HG03139 (cell line): ENCODE measurements at regions not wholly inside any gene's neighbourhood (a gene's known extent, or its start where the extent isn't known, plus 50 kb on each side); places are given as distances from the start of the nearest gene placed in this dataset.

Source experiments
- ATAC-seq: cut with Tn5 transposase; IDR thresholded peaks from one replicate; pipeline ENCODE4 v1.9.1; 2021; ENCODE audit not compliant: unreplicated experiment

GRCh38 chr3:117958027-117958426 is 1076.6 kb downstream of the IGSF11 start:
- ATAC-seq, result no peak

- ATAC-seq, result no peak
Observed at GRCh38 chr3:117962750-117963149, 1071.9 kb downstream of the IGSF11 start.

- ATAC-seq, result no peak
Observed at GRCh38 chr3:117963858-117964257, 1070.8 kb downstream of the IGSF11 start.

GRCh38 chr3:117964814-117965213 is 1069.8 kb downstream of the IGSF11 start:
- ATAC-seq, result no peak

- no peak for ATAC-seq
Observed at GRCh38 chr3:117977504-117978228, 1057.0 kb downstream of the IGSF11 start.

DNA sequence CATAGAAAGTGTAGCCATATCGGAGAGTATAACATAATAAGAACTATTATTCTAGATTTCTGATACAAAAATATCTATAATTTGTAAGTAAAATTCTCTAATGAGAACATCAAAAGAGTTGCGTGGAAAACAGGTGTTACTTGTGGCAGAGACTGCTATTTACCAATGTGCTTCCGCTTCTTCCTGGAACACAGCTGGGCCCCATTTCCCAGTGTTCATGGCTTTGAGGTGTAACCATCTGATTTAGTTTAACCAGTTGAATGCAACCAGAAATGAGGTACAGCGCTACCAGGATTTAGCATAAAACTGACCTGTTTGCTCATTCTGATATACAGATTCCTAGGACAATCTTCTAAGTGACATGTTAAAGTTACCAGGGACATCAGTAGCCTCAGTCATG is 1055.2 kb downstream of the IGSF11 start:
- ATAC-seq, result no peak

- ATAC-seq, result no peak
Observed at GRCh38 chr3:117987256-117987655, 1047.4 kb downstream of the IGSF11 start.

- ATAC-seq, result no peak
Observed at GRCh38 chr3:117989982-117990381, 1044.7 kb downstream of the IGSF11 start.

DNA sequence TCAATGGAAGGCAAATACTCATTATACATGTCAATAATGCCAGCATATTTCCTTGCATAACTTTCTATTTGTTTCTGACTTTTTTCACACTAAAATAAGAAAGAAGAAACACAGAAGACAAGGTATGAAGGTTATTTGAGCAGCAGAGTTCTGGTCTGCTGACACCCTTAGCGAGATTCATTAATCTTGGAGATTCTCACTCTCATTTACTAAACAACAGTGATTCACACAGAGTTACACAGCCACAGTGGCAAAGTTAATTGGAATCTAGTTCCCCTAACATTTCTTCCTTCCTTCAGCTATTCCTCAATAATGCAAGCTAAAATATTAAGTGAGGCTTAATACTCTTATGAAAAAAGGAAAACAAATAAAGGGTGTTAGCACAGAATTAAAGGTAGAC is 1044.0 kb downstream of the IGSF11 start:
- no peak for ATAC-seq

GRCh38 chr3:117995842-117996437 is 1038.7 kb downstream of the IGSF11 start:
- no peak for ATAC-seq

DNA sequence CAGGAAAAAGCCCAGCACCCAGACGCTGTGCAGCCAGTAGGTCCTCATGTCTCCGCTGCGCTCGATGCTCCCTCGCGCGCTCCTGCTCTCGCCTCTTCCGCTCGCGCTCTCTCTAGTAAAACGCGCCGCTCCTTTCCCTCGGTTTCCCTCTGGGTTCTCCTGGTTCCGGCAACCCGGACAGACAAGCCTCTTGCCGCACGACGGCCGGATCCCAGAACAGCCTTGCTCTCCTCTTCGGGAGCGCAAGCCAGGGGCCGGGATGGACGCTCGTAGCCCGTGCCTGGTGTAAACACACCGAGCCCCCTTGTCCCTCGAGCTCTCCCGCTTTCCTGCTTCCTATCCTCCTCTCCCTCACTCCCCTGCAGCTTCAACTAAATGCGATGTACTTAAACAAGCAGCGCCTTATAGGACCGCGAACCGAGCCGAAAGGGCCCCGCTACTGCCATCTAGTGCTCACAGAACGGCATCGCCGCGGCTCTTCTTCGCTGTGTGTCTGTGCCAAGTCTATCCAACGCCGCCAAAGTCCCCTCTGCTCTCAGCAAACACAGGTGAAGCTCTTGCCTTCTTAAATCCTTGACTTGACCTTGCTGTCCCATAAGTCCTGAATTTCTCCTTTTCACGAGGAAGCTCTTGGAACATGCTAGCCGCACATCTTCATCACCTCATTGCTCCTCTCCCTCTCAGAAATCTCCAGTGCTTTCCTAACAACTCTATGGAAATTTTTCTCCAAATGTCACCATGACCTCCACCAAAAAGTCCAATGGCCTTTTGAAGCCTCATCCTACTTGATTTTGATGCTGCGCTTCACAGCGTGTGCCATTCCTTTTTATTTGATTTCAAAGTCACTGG is 1037.2 kb downstream of the IGSF11 start:
- peak; percentile 95 for ATAC-seq

DNA sequence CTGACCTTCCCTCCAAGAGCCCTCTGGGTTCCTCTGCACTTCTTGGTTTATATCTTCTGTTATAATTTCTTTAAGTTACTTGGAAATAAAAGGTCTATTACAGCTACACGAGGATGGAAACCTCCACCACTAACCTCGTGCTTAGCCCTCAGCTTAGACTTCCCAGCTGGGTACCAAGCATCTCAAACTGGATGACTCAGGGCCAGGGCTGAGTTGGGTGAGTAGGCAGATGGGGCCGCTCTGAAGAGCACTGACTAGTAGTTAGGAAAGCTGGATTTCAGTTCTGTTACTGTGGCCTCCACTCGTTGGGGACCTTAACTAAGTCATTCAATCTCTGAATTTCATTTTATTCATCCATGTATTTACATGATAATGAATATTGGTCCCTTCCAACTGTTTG is 1036.6 kb downstream of the IGSF11 start:
- ATAC-seq, result no peak

GRCh38 chr3:118000219-118000618 is 1034.4 kb downstream of the IGSF11 start:
- no peak for ATAC-seq

GRCh38 chr3:118001380-118001779 is 1033.3 kb downstream of the IGSF11 start:
- no peak for ATAC-seq

DNA sequence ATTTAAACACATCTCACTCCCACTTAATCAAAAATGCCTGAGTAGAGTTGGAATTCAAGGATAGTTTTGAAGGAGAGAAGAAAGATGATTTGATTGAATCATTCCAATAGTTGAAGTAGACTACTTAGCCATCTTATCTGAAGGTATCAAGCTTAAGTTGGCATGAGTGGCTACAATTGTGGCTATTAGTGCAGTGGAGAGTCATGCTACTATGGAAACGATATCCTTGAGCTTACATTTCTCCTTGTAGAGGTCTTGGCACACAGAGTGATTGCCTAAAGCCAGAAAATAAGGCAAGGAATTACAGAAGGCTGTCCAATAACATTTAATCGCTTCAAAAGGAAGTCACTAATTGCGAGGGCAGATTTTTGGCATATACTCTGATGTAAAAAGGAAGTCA is 1022.7 kb downstream of the IGSF11 start:
- no peak for ATAC-seq

DNA sequence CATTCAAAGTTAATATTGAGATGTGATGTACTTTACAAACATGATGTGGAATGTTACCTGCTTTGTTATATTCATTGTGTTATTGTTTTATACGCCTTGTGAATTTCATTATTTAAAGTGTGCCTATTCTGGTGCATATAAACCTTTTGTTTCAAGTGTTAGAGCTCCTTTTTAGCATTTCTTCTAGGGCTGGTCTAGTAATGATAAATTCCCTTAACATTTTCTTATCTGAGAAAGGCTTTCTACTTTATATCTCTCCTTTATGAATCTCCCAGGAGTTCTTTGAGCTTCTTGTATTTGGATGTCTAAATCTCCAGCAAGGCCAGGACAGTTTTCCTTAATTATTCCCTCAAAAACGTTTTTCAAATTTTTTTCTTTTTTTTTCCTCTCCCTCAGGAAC is 1005.6 kb downstream of the IGSF11 start:
- ATAC-seq, result no peak

DNA sequence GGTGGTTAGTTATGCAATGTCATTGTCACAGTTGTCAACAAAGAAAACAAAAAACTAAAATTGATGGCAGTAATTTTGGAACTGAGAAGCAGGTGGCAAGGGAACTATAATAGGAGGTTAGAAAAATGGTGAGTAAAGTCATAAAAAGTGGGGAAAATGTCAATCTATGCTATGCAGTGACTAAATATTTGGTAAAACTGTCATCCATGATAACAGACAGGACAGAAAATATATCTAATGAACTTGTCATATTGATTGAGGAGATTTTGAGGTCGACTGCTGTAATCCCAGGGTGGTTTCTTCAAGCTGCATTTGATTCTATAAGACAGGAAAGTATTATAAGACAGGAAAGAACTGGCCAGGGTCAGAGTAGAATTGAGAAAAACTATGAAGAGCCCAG is 998.4 kb downstream of the IGSF11 start:
- no peak for ATAC-seq

DNA sequence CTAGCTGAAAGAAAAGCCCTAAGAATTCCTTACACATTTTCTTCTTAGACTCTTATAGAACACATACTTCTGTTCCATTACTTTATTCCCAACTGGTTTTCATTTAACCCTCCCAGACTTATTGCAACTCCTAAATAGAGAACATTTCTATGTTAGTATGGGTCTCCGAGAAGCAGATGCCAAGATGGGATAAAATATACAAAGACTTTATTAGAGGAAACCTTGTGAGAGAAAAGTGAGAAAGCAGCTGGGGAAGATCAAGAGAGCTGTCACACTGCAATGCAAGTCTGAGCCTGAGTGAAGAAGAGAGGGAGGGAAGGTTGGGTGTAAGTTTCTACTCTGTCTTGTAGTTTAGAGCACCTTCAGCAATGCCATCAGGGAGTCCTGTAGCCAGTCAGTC is 979.3 kb downstream of the IGSF11 start:
- ATAC-seq, result no peak

DNA sequence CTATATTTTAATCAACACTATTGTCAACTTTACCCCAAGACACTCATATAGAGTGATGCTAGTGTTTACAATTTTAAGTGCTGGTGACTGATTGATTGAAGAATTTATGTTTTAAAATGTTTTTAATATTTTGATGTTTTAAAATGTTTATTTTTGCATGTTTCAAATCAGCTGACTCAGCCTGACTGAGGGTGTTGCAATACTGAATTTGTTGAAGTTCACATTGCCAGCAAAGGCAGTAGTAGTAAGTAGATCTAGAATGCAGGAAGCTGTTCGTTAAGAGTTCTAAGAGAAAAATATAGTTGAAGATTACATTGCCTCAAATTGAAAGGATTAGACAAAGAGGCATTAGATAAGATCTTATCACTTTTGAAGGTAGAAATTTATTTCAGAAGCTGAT is 977.6 kb downstream of the IGSF11 start:
- no peak for ATAC-seq

- ATAC-seq, result no peak
Observed at GRCh38 chr3:118059096-118059495, 975.5 kb downstream of the IGSF11 start.

DNA sequence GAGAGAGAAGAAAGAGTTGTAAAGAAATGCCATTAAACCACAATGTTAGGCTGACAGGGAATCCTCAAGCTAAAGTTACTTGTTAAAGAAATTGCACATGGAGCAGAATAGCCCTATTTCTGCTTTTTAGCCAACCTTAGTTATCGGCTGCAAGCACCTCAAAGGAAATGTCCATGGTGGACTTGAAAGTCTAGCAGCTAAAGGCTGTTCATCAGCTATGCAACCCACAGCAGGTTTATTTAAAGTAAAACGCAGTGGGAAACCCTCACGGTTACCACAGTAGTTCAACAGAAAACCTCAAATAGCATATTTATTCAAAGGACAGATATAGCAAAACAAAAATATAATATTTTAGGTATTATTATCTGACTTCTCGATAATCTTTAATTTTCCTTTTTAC is 967.2 kb downstream of the IGSF11 start:
- no peak for ATAC-seq

DNA sequence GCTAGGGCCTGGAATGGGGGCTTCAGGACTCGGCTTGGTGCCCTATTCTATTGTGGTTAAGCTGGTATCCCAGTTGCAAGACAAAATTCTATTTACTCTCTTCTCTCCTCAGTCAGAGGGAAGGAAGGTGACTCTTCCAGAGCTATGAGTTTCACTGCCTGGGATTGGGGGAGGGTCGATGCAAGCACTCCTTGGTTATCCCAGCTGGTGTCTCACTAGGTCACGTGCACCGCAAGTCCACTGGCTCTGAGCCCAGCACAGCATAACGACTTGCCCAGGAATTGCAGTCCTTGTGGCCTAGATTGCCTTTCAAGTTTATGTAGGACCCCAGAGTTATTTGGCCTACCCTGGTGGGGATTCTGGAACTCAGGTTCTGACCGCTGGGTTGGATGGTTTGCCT is 958.8 kb downstream of the IGSF11 start:
- ATAC-seq, result no peak
